ENCODE measurements at regions not wholly inside any gene's neighbourhood (a gene's known extent, or its start where the extent isn't known, plus 50 kb on each side); places are given as distances from the start of the nearest gene placed in this dataset.

GRCh38 chr14:36068777-36069534 is 107.6 kb downstream of the PTCSC3 start:
- TF ChIP-seq, protein P1, sequence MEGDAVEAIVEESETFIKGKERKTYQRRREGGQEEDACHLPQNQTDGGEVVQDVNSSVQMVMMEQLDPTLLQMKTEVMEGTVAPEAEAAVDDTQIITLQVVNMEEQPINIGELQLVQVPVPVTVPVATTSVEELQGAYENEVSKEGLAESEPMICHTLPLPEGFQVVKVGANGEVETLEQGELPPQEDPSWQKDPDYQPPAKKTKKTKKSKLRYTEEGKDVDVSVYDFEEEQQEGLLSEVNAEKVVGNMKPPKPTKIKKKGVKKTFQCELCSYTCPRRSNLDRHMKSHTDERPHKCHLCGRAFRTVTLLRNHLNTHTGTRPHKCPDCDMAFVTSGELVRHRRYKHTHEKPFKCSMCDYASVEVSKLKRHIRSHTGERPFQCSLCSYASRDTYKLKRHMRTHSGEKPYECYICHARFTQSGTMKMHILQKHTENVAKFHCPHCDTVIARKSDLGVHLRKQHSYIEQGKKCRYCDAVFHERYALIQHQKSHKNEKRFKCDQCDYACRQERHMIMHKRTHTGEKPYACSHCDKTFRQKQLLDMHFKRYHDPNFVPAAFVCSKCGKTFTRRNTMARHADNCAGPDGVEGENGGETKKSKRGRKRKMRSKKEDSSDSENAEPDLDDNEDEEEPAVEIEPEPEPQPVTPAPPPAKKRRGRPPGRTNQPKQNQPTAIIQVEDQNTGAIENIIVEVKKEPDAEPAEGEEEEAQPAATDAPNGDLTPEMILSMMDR (IDR thresholded peaks at IDR 0.05) = no peak
- TF ChIP-seq POLR2A (IDR thresholded peaks at IDR 0.05) = no peak
- TF ChIP-seq EP300 (IDR thresholded peaks at IDR 0.05) = no peak

Data from tibial nerve (tissue), 4 donors.